Neural crest cell (in vitro differentiated cells): ENCODE measurements at regions not wholly inside any gene's neighbourhood (a gene's known extent, or its start where the extent isn't known, plus 50 kb on each side); places are given as distances from the start of the nearest gene placed in this dataset.

Experiments used
- DNase-seq: peaks from one replicate; pipeline ENCODE4 v3.0.0; 2021; ENCODE audit warnings: low read depth, mixed read lengths, low spot score
- H3K27ac Mint-ChIP-seq: one replicate; pipeline ENCODE4 v1.8.0; 2021; ENCODE audit warnings: mild to moderate bottlenecking, mixed read lengths; ENCODE audit not compliant: unreplicated experiment
- H3K27me3 Mint-ChIP-seq: 2 replicates; pipeline ENCODE4 v1.8.0; 2021; ENCODE audit warnings: low read depth, mild to moderate bottlenecking, mixed read lengths
- H3K36me3 Mint-ChIP-seq: 2 replicates; pipeline ENCODE4 v1.8.0; 2021; ENCODE audit warnings: low read depth, mild to moderate bottlenecking, mixed read lengths
- H3K4me1 Mint-ChIP-seq: 2 replicates; pipeline ENCODE4 v1.8.0; 2021; ENCODE audit warnings: mixed read lengths
- H3K4me3 Mint-ChIP-seq: one replicate; pipeline ENCODE4 v1.8.0; 2021; ENCODE audit warnings: mild to moderate bottlenecking, mixed read lengths
- H3K9me3 Mint-ChIP-seq: 2 replicates; pipeline ENCODE4 v1.8.0; 2021; ENCODE audit warnings: mixed read lengths
- CTCF ChIP-seq: fragments of 200-600 bp; sonication (generic); conservative IDR thresholded peaks from 2 replicates; pipeline ENCODE4 v1.5.0; 2021; ENCODE audit warnings: antibody characterized with exemption, mild to moderate bottlenecking

GRCh38 chr2:207236156-207236935, 70.6 kb upstream of the KLF7 start:
- H3K36me3 Mint-ChIP-seq = no peaks in the 10 kb centered on the region
- H3K9me3 Mint-ChIP-seq = no peaks in the 10 kb centered on the region
- H3K27ac Mint-ChIP-seq = peak overlapping the region; percentile 31
- H3K4me1 Mint-ChIP-seq = peaks cover 3% of the 10 kb centered on the region
- no peaks in the 10 kb centered on the region for H3K27me3 Mint-ChIP-seq
- TF ChIP-seq CTCF = no peak
- no peak for DNase-seq
- H3K4me3 Mint-ChIP-seq = no peak overlapping the region

- no peak for TF ChIP-seq CTCF
- Mint-ChIP-seq H3K4me3 (no peak overlapping the region), H3K27me3 (no peaks in the 10 kb centered on the region), H3K36me3 (no peaks in the 10 kb centered on the region), H3K27ac (no peak overlapping the region), H3K9me3 (no peaks in the 10 kb centered on the region), H3K4me1 (no peaks in the 10 kb centered on the region)
- no peak for DNase-seq
These were observed 73.3 kb upstream of the KLF7 start for GRCh38 chr2:207238831-207239701.

DNA sequence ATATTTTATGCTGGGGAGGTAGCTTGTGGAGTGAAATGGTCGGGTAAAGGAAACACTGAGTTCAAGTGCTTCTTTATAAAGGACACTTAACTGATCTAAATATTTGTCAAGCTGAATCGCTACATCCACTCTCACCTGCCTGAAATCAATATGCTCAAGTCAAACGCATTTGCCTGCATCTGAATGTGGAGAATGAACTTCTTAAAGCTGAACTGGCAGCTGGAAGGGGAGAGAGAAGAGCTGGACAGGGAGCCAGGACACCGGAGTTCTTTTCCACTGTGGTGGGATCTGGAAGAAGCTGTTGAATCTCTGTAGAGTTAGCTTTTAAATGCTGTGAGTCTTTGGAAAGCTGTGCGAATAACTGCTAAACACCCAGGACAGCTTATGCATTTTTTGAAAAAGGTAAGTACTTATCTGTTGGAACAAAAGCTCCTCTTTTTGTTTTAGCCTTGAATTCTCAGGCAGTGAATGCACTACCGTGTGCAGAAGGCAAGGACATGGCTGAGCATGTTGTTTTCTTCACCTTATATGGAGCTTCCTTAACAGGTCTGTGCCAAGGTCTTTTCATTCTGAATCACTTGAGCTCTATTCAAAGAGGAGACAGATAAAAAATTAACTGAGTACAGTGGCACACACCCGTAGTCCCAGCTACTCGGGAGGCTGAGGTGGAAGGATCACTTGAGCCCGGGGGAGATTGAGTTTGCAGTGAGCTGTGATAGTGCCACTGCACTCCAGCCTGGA, 74.2 kb upstream of the KLF7 start:
- no peak for DNase-seq
- H3K9me3 Mint-ChIP-seq = no peaks in the 10 kb centered on the region
- TF ChIP-seq CTCF = no peak
- no peak overlapping the region for H3K4me3 Mint-ChIP-seq
- H3K36me3 Mint-ChIP-seq = no peaks in the 10 kb centered on the region
- no peak overlapping the region for H3K27ac Mint-ChIP-seq
- no peaks in the 10 kb centered on the region for H3K4me1 Mint-ChIP-seq
- no peaks in the 10 kb centered on the region for H3K27me3 Mint-ChIP-seq

DNA sequence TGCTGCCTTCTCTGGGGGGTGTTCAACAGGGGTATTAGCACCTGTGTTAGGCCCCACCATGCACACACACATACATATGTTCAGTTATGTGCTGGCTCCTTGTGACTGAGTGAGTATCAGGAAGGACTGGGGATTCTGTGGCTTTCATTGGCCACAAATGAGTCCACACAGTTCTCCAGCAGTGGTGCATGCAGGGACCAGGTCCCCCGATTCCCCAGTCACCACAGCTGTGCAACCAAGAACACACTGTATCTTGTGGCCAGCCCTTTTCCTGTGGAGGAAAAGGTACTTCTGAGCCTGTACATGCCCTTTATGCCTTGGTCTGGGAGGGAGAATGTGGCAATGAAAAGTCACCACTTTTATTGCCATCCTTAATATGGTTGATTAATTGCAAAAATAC, 74.9 kb upstream of the KLF7 start:
- no peaks in the 10 kb centered on the region for H3K27me3 Mint-ChIP-seq
- H3K27ac Mint-ChIP-seq = no peak overlapping the region
- H3K9me3 Mint-ChIP-seq = no peaks in the 10 kb centered on the region
- no peak for TF ChIP-seq CTCF
- no peaks in the 10 kb centered on the region for H3K4me1 Mint-ChIP-seq
- no peak overlapping the region for H3K4me3 Mint-ChIP-seq
- H3K36me3 Mint-ChIP-seq = no peaks in the 10 kb centered on the region
- no peak for DNase-seq

DNA sequence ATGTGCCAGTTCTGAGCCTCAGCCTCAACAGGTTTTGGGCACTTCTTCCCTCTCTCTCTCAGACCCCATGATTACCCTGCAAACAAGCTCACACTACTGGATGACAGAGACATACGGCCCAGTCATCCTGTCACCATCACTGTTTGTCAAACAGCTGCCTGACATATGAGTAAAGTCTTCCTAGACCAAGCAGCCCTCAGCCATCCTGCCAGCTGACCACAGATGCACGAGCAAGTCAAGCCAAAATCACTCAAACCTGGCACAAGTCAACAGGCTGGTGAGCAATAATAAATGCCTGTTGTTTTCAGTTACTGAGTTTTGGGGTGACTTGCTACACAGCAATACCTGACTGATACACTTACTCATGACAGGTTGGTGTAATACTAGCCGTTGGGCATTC, 75.5 kb upstream of the KLF7 start:
- H3K27ac Mint-ChIP-seq = no peak overlapping the region
- H3K36me3 Mint-ChIP-seq = no peaks in the 10 kb centered on the region
- no peaks in the 10 kb centered on the region for H3K4me1 Mint-ChIP-seq
- no peak for TF ChIP-seq CTCF
- no peaks in the 10 kb centered on the region for H3K27me3 Mint-ChIP-seq
- no peak overlapping the region for H3K4me3 Mint-ChIP-seq
- no peaks in the 10 kb centered on the region for H3K9me3 Mint-ChIP-seq
- DNase-seq = no peak
